GM19239 (cell line): ENCODE measurements at regions not wholly inside any gene's neighbourhood (a gene's known extent, or its start where the extent isn't known, plus 50 kb on each side); places are given as distances from the start of the nearest gene placed in this dataset.

Experiments used
- DNase-seq: peaks from one replicate; pipeline ENCODE4 v3.0.0; 2011; ENCODE audit warnings: low spot score; ENCODE audit not compliant: insufficient read length
- FAIRE-seq: peaks from 2 replicates; lab custom pipeline; 2011; peaks lifted over from hg19 to GRCh38; lab: Jason Lieb, UNC

DNA sequence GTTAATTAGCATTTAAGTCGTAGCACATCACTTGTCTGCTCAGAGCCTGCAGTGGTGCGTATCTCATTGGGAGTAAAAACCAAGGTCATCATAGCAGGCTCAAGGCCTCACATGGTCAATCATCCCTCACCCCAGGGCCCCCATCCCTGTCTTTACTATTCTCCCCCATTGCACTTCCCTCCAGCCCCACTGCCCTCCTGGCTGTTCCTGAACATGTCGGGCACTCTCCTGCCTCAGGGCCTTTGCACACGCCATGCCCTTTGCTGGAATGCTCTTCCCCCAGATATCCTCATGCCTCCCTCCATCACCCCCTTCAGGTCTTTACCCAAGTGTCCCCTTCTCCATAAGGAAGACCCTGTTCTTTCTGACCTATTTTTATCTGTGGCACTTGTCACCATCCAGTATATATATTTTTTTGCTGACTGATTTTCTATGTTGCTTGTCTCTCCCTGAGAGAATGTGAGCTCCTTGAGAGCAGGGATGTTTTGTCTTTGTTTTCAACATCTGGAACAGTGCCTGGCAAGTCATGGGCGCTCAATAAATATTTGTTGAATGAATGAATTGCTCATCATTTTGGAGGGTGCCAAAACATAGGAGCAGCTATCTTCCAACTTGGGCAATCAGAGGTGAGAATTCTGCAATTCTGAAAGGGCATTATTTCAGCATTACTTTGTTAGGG lies 74.1 kb upstream of the POU3F1 start:
- DNase-seq (no peak), FAIRE-seq (no peak)

DNA sequence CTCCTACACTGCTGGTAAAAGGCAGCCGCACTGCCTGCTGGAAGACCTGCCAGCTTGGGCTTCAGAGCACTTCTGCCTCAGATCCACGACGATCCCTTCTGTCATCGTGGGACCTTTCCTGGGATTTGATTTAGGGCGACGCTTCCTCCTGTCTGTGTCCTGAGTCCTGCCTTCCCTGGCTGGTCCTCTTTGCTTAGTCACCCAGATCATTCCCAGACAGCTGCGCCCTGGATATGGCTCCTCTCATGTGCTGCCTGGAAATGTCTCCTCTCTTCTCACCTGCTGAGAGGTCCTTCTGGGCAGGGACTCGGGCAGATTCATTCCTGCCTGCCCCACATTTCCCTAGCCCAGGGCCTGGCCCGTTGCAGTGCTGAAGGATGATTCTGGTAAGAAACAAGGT lies 72.4 kb upstream of the POU3F1 start:
- DNase-seq: no peak
- FAIRE-seq: no peak

DNA sequence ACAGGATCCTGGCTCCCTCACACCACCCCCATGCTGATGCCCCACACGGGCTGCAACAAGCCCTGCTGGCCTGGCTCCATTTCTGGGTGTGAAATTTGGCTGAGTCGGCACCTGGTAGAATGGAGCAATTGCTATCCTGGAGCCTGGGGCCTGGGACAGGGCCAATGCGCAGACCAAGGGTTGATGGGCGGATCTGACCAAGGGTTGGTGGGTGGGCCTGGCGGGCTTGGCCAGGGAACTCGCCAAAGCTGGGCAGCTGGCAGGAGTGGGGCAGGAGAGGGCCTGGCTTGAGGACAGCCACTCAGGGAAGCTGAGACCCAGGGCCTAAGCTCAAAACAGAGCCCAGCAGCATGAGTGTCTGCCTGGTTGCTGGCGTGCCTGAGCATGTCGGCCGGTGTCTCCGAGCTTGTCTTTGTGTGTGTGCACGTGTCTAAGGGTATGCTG lies 70.9 kb upstream of the POU3F1 start:
- FAIRE-seq: no peak
- no peak for DNase-seq

DNA sequence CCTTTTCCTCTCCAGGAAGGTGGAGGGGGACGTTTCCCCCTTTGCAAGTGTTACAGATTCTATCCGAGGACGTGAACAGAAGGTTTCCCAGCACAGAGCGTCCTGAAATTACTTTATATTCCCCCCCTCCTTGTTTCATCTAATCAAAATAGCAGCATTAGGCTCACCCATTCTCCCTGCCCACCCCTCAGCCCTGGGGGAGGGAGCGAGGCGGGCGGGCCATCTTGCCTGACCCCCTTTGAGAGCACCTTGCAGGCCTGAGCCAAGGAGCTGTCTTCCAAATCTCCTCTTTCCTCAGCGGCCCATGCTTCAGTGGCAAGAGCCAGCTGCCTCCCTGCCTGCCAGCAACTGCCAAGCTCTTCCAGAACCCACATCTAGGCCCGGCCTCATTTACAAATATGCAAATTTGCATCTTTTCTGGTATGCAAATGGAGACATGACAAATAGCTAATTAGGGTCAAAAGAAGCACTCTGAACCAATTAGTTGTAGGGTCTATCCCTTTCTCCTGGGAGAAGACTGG lies 69.1 kb upstream of the POU3F1 start:
- FAIRE-seq (no peak), DNase-seq (no peak)

- DNase-seq: no peak
- no peak for FAIRE-seq
These were observed 68.6 kb upstream of the POU3F1 start for GRCh38 chr1:38115226-38115625.

GRCh38 chr1:38114241-38115026 lies 67.8 kb upstream of the POU3F1 start:
- FAIRE-seq (no peak), DNase-seq (no peak)

DNA sequence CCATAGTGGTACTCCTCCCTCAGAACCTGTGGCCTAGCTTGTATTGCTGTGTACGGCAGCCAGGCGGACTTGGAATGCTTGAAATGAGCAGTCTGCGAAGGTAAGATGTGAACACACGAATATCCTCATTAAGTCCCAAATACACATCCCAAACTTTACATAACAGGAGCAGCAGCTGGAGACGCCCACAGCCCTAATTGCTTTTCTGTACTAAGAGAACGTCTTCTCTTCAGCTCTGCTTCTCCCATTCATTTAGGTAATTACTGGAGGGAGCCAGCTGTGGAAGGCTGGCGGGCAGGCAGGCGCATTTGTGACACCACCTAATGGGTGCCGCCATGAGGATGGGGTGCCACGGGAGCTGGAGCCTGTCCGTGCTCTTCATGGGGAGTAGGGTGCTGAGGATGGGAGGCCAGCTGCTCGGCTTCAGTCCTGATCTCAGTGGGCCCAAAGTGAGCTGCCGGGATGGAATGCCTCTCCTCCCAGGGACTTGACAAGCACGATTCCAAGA lies 66.6 kb upstream of the POU3F1 start:
- DNase-seq (no peak), FAIRE-seq (no peak)

DNA sequence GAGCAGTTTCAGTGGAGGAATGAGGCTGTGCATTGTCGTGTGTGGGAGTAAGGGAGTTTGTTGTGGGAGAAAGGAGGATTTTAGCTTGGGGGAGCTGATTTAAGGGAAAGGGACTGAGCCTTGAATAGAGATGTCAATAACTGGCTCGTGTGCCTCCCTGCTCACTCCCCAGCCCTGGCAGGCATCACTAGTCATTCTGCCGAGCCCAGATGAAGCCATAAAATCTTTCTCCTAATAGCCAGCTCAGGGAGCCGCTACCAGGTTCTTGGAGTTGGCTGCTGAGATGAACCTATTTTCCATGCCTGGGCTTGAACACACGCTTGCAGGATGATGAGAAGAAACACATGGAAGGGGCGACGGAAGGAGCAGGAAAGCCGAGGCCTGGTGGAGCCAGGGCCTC lies 65.0 kb upstream of the POU3F1 start:
- DNase-seq: no peak

DNA sequence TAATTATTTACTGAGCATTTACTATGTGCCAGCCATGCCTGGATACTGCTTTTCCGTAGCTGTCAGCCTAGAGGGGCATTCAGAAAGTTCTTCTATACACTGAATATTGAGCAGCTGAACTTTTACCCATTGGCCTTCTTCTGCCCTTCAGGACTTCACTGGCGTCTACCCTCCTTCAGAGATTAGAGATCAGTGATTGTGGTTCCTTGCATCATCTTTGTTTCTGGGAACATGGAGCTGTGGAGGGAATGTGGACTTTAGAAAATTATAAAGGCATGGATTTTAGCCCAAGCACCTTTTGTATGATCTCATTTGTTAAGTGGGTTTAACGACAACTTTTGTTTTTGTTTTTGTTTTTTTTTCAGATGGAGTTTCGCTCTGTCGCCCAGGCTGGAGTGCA lies 58.7 kb upstream of the POU3F1 start:
- FAIRE-seq (no peak), DNase-seq (no peak)

More for the DNA sequence above, 65.0 kb upstream of the POU3F1 start:
- no peak for FAIRE-seq

- no peak for FAIRE-seq
- DNase-seq: no peak
These were observed 56.0 kb upstream of the POU3F1 start for GRCh38 chr1:38102636-38103035.

GRCh38 chr1:38101037-38101785 lies 54.6 kb upstream of the POU3F1 start:
- FAIRE-seq (no peak), DNase-seq (no peak)

DNA sequence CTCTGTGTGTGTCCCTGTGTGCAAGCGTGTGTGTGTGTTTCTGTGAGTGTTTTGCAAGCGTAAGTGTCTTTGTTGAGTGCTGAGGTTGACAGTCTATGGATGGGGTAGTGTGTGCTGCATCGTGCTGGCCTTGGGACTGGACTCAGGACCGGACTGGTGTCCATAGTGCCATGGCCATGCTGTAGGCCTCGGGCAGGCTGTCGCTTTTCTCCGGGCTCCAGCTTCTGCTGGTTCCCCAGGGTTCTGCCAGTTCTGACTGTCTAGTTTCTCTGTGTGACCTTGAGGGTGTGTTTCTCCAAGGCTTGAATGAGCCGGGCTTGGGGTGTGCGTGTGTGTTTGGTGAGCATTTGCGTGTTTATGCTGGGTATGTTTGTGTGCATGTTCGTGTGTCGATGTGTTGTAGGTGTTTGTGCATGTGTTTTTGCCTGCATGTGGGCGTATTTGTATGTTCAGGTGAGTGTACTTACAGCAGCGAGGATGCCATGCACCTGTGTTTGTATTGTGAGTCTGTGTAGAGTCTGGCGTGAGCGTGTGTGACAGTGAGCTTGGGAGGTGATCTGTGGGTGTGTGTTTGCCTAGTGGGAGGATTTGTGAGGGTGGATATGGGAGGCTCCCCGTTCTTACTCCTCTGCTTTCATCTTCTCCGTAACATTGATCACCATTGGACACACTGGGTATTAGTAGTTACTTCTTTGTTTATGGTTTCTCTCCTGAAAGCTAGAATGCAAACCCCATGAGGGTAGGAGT lies 51.7 kb upstream of the POU3F1 start:
- FAIRE-seq: no peak
- DNase-seq: no peak

- no peak for DNase-seq
- no peak for FAIRE-seq
These were observed 50.8 kb upstream of the POU3F1 start for GRCh38 chr1:38097284-38097898.
